Endodermal cell (in vitro differentiated cells): ENCODE measurements at regions not wholly inside any gene's neighbourhood (a gene's known extent, or its start where the extent isn't known, plus 50 kb on each side); places are given as distances from the start of the nearest gene placed in this dataset.

Source experiments
- DNase-seq: peaks from one replicate; pipeline ENCODE4 v3.0.0-alpha.2; 2017
- H3K27ac ChIP-seq: 2 replicates; pipeline ENCODE4 v1.5.1; 2013; ENCODE audit warnings: mild to moderate bottlenecking, low read depth, low read length, moderate library complexity
- H3K27me3 ChIP-seq: 2 replicates; pipeline ENCODE4 v1.6.1; 2013; ENCODE audit warnings: mild to moderate bottlenecking, low read length, moderate library complexity; ENCODE audit not compliant: insufficient read depth, control insufficient read depth, poor library complexity, severe bottlenecking
- H3K36me3 ChIP-seq: 2 replicates; pipeline ENCODE4 v1.7.0; 2013; ENCODE audit warnings: mild to moderate bottlenecking, low read length, moderate library complexity; ENCODE audit not compliant: control insufficient read depth, insufficient read depth
- H3K4me1 ChIP-seq: one replicate; pipeline ENCODE4 v1.7.0; 2013; ENCODE audit warnings: low read length; ENCODE audit not compliant: control insufficient read depth, insufficient read depth
- H3K4me3 ChIP-seq: 2 replicates; pipeline ENCODE4 v1.5.1; 2013; ENCODE audit warnings: mild to moderate bottlenecking, low read length, moderate library complexity
- H3K9ac ChIP-seq: 2 replicates; pipeline ENCODE4 v1.6.1; 2013; ENCODE audit warnings: mild to moderate bottlenecking, low read length, moderate library complexity; ENCODE audit not compliant: poor library complexity, severe bottlenecking; ENCODE audit errors: extremely low read depth
- H3K9me3 ChIP-seq: 2 replicates; pipeline ENCODE4 v1.6.1; 2013; ENCODE audit warnings: mild to moderate bottlenecking, low read length, moderate library complexity; ENCODE audit not compliant: control insufficient read depth
- H3K27ac Mint-ChIP-seq: 2 replicates; pipeline ENCODE4 v1.8.0; 2020; ENCODE audit warnings: mixed read lengths
- H3K27me3 Mint-ChIP-seq: 2 replicates; pipeline ENCODE4 v1.8.0; 2021; ENCODE audit warnings: mild to moderate bottlenecking, mixed read lengths; ENCODE audit not compliant: insufficient read depth
- H3K36me3 Mint-ChIP-seq: 2 replicates; pipeline ENCODE4 v1.8.0; 2020; ENCODE audit warnings: low read depth, mixed read lengths
- H3K4me1 Mint-ChIP-seq: 2 replicates; pipeline ENCODE4 v1.8.0; 2020; ENCODE audit warnings: mixed read lengths
- H3K4me3 Mint-ChIP-seq: 2 replicates; pipeline ENCODE4 v1.8.0; 2020; ENCODE audit warnings: mild to moderate bottlenecking, moderate library complexity, mixed read lengths
- H3K9me3 Mint-ChIP-seq: 2 replicates; pipeline ENCODE4 v1.8.0; 2020; ENCODE audit warnings: mild to moderate bottlenecking, mixed read lengths
- CTCF ChIP-seq: fragments of 200-600 bp; sonication (generic); conservative IDR thresholded peaks from 2 replicates; pipeline ENCODE4 v1.5.0; 2021; ENCODE audit warnings: antibody characterized with exemption, mild to moderate bottlenecking
- WGBS, 2 experiments: methylation state at CpG; one replicate each; pipeline versions ENCODE4 v1.1.5 to v1.1.7; 2013; ENCODE audit warnings: missing lambda C conversion rate in 2 of 2, mixed read lengths in 1 of 2; ENCODE audit not compliant: insufficient coverage in 1 of 2, insufficient read length in 1 of 2; 5-methylcytosine and 5-hydroxymethylcytosine counted together

- 68 to 81% methylated on average over 2 to 3 of the region's 3 CpGs for WGBS, 2 experiments
- no peak overlapping the region for H3K4me3 Mint-ChIP-seq
Measured at GRCh38 chr17:49915260-49915659, 53.7 kb upstream of the DLX4 start.

GRCh38 chr17:49915670-49916069 is 53.3 kb upstream of the DLX4 start:
- peaks cover 24% of the 10 kb centered on the region for H3K4me1 Mint-ChIP-seq
- peaks cover 18% of the 10 kb centered on the region for H3K27me3 ChIP-seq
- H3K4me1 ChIP-seq = peaks cover 17% of the 10 kb centered on the region
- no peaks in the 10 kb centered on the region for H3K36me3 Mint-ChIP-seq
- H3K27ac ChIP-seq = no peak overlapping the region
- peaks cover 63% of the 10 kb centered on the region for H3K27me3 Mint-ChIP-seq
- 37 to 56% methylated on average over 5 to 10 of the region's 10 CpGs for WGBS, 2 experiments
- no peak for TF ChIP-seq CTCF
- H3K9me3 Mint-ChIP-seq = no peaks in the 10 kb centered on the region
- no peak overlapping the region for H3K27ac Mint-ChIP-seq
- no peaks in the 10 kb centered on the region for H3K9me3 ChIP-seq
- H3K36me3 ChIP-seq = no peaks in the 10 kb centered on the region
- no peak overlapping the region for H3K4me3 ChIP-seq
- DNase-seq = peak; percentile 88
- H3K4me3 Mint-ChIP-seq = no peak overlapping the region
- no peak overlapping the region for H3K9ac ChIP-seq

More at GRCh38 chr17:49915260-49915659, 53.7 kb upstream of the DLX4 start:
- H3K27ac Mint-ChIP-seq = no peak overlapping the region
- H3K9me3 Mint-ChIP-seq = no peaks in the 10 kb centered on the region
- H3K36me3 ChIP-seq = no peaks in the 10 kb centered on the region
- no peak overlapping the region for H3K4me3 ChIP-seq
- no peak overlapping the region for H3K9ac ChIP-seq
- H3K9me3 ChIP-seq = no peaks in the 10 kb centered on the region
- H3K4me1 Mint-ChIP-seq = peaks cover 25% of the 10 kb centered on the region
- no peaks in the 10 kb centered on the region for H3K36me3 Mint-ChIP-seq
- TF ChIP-seq CTCF = no peak
- DNase-seq = peak; percentile 50
- H3K27me3 Mint-ChIP-seq = peaks cover 66% of the 10 kb centered on the region
- H3K27me3 ChIP-seq = peaks cover 22% of the 10 kb centered on the region
- peaks cover 17% of the 10 kb centered on the region for H3K4me1 ChIP-seq
- no peak overlapping the region for H3K27ac ChIP-seq

- Mint-ChIP-seq H3K4me1 (peaks cover 19% of the 10 kb centered on the region), H3K27me3 (peaks cover 51% of the 10 kb centered on the region), H3K36me3 (no peaks in the 10 kb centered on the region), H3K27ac (no peak overlapping the region), H3K9me3 (no peaks in the 10 kb centered on the region), H3K4me3 (no peak overlapping the region)
- no peak overlapping the region for H3K27ac ChIP-seq
- WGBS, 2 experiments = 90 to 93% methylated on average over 10 to 13 of the region's 13 CpGs
- no peak for TF ChIP-seq CTCF
- H3K9me3 ChIP-seq = no peaks in the 10 kb centered on the region
- H3K4me3 ChIP-seq = no peak overlapping the region
- H3K27me3 ChIP-seq = peaks cover 12% of the 10 kb centered on the region
- H3K9ac ChIP-seq = no peak overlapping the region
- DNase-seq = no peak
- H3K36me3 ChIP-seq = no peaks in the 10 kb centered on the region
- H3K4me1 ChIP-seq = peaks cover 17% of the 10 kb centered on the region
Measured at GRCh38 chr17:49916854-49917515, 52.0 kb upstream of the DLX4 start.
